Suprapubic skin (tissue), 3 donors: ENCODE measurements at regions not wholly inside any gene's neighbourhood (a gene's known extent, or its start where the extent isn't known, plus 50 kb on each side); places are given as distances from the start of the nearest gene placed in this dataset.

Source experiments
- CTCF ChIP-seq, 2 donors: fragments of 200-600 bp in 1 of 2; fragments of 450-650 bp in 1 of 2; sonication (generic) in 1 of 2; IDR thresholded peaks; one replicate each; pipeline ENCODE4 v1.5.1; 2016 to 2019; ENCODE audit warnings: antibody characterized with exemption in 2 of 2, mild to moderate bottlenecking in 1 of 2, moderate library complexity in 1 of 2
- POLR2A ChIP-seq, 2 donors: fragments of 450-650 bp; IDR thresholded peaks; one replicate each; pipeline ENCODE4 v1.6.1; 2017; ENCODE audit warnings: antibody characterized with exemption in 2 of 2, mild to moderate bottlenecking in 2 of 2, moderate library complexity in 2 of 2

DNA sequence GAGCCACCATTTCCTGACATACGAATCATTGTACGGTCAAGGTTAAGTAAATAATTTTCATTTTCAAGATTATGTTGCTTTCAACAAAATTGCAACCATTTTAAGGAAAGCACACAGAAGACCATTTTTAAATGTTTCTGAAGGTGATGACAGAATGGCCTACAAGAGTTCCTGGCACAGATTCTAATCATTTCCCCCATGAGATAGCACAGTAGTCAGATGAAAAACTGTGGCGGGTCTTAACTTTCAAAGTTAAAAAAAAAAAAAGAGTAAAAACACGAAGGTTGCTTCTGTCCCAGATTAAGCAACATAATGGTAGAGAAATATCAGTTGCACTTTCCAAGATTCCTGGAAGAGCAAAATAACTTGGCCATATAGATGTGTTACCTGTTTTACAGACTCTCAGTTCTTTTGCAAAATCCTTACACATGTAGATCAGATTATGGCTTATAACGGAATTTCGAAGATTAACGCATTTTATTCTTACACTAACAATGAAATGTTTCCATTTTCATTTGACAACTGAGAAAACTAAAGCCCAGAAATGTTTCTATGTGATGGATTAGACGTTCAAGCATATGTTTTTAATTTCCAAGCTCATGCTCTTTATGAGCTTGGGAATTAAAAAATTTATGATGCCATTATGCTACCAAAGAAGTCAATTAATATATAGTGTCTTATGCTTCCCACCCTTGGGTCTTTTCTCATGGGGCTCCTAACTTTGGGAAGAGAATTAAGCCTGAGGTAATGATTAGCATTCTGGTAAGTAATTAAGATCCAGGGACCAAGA is 335.1 kb upstream of the CLNK start:
- TF ChIP-seq CTCF (IDR thresholded peaks at IDR 0.05) (no peak), POLR2A (IDR thresholded peaks at IDR 0.05) (no peak)
